Tibial nerve (tissue), 4 donors: ENCODE measurements at regions not wholly inside any gene's neighbourhood (a gene's known extent, or its start where the extent isn't known, plus 50 kb on each side); places are given as distances from the start of the nearest gene placed in this dataset.

ENCODE experiments used
- EP300 ChIP-seq, 2 donors: sonication (generic); formaldehyde crosslinking; IDR thresholded peaks; one replicate each; pipeline ENCODE4 v1.6.1; 2017; ENCODE audit warnings: antibody characterized with exemption in 2 of 2, mild to moderate bottlenecking in 1 of 2
- POLR2A ChIP-seq, 2 donors: fragments of 450-650 bp; IDR thresholded peaks; one replicate each; pipeline ENCODE4 v1.6.1; 2017; ENCODE audit warnings: antibody characterized with exemption in 2 of 2, mild to moderate bottlenecking in 2 of 2, moderate library complexity in 2 of 2
- TF ChIP-seq, protein P1 (sequence below), 5 experiments: fragments of 200-600 bp in 3 of 5; fragments of 450-650 bp in 2 of 5; sonication (generic) in 3 of 5; IDR thresholded peaks; one replicate each; pipeline ENCODE4 v1.5.1; 2016 to 2019; ENCODE audit warnings: antibody characterized with exemption in 5 of 5, mild to moderate bottlenecking in 3 of 5, moderate library complexity in 2 of 5

DNA sequence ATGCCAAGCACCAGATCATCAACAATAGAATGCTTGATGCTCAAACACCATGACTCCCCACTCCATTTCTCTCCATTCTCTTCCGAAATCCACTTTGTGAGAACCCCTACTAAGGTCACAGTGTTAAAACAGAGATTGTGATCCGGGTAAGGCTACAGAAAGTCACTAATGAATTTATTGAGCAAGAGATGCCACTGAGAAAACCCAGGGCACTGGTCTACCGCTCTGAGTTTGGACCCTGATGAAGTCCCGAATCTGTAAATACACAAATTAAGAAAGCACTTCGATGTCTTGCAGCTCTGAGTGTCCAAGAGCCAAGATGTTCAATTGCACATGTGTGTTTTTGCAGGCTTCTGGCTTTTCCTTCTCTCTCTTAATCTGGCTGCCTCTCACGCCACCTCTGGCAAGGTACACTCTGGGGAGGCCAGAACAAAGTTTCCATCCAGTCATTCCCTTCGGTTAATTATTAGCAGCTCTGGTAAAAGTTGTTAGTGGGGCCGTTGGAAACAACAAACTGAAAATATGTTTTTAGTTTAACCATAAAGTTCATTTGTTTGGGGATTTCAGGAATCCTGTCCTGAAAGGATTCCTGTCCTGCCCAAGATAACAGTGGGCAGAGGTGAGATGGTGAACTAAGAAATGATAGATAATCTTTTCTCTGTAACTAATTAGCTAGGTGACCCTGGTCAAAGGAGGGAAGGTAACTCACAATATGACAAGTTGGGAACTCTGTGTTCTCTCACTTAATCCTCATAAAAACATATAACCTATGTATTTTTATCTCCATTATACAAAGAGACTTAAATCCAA lies 75.4 kb downstream of the BTG1 start:
- TF ChIP-seq EP300 (IDR thresholded peaks at IDR 0.05) (no peak), POLR2A (IDR thresholded peaks at IDR 0.05) (no peak)
- TF ChIP-seq, protein P1, sequence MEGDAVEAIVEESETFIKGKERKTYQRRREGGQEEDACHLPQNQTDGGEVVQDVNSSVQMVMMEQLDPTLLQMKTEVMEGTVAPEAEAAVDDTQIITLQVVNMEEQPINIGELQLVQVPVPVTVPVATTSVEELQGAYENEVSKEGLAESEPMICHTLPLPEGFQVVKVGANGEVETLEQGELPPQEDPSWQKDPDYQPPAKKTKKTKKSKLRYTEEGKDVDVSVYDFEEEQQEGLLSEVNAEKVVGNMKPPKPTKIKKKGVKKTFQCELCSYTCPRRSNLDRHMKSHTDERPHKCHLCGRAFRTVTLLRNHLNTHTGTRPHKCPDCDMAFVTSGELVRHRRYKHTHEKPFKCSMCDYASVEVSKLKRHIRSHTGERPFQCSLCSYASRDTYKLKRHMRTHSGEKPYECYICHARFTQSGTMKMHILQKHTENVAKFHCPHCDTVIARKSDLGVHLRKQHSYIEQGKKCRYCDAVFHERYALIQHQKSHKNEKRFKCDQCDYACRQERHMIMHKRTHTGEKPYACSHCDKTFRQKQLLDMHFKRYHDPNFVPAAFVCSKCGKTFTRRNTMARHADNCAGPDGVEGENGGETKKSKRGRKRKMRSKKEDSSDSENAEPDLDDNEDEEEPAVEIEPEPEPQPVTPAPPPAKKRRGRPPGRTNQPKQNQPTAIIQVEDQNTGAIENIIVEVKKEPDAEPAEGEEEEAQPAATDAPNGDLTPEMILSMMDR (IDR thresholded peaks at IDR 0.05) = no peak
